GM21360 (cell line): ENCODE measurements at regions not wholly inside any gene's neighbourhood (a gene's known extent, or its start where the extent isn't known, plus 50 kb on each side); places are given as distances from the start of the nearest gene placed in this dataset.

Experiments used
- ATAC-seq: cut with Tn5 transposase; IDR thresholded peaks from one replicate; pipeline ENCODE4 v1.9.1; 2021; ENCODE audit warnings: mild to moderate bottlenecking, moderate library complexity; ENCODE audit not compliant: unreplicated experiment

DNA sequence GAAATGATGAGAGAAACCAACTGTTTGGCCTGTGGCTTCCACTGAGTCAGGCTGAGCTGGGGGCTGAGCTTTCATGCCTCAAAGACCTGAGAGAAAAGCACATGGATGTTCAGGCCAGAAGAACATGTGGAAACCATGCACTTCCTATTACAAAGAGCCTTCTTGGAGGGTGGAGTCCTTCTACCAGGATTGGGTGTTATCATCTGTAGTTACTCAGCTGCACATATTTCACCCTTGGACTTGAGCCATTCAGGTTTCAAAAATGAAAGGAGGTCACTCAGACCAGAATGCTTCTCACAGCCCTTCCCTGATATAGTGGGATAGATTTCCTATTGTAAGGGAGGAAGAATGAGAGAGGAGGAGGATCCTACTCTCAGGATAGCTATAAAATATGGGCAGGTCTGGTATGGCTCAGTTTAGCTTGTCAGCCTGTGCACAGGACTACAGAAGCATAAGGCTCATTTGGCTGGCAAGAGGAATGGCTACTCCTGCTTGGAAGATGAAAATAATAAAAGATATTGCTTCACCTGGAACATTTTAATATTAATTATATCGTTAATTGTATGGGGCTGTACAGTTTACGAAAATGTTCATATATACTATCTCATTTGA lies 173.6 kb upstream of the TMC3 start:
- no peak for ATAC-seq

DNA sequence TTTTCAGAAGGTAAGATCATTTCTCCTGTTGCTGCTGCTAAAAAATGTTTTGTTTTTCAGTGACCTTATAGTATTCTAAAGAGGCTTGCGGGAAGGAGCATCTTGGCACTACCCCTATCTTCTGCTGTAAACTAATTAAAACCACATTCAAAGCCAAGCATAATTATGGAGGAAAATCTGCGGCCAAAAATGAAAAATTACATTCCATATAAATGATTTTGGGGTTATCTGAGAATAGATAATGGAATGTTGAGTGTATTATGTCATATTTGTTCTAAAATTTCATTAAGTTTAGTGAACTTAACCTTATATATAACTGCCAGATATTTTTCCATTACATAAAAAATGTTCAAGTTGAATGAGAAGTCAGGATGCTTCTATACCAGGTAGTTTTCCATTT lies 170.4 kb upstream of the TMC3 start:
- no peak for ATAC-seq

DNA sequence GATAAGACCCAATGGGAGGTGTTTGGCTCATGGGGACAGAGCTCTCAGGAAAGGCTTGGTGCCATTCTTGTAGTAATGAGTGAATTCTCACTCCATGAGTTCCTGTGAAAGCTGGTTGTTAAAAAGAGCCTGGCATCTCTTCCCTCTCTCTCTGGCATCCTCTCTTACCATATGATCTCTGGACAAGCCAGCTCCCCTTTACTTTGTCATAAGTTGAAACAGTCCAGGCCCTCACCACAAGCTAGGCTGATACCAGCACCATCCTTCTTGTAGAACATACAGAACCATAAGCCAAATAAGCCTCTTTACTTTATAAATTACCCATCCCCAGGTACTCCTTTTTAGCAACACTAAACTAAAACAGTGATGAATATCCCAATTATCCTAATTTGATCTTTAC lies 166.9 kb upstream of the TMC3 start:
- ATAC-seq: no peak

DNA sequence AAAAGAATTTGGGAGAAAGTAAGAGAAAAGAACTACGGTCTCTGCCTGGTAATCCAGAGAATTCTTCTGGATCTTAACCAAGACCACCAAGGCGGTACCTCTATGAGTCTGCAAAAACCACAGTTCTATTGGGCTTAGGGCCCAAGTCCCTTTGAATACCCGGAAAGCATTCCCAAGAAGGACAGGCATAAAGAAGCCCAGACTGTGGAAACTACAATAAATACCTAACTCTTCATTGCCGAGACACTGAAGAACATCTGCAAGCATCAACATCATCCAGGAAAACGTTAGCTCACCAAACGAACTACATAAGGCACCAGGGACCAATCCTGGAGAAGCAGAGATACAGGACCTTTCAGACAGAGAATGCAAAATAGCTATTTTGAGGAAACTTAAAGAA lies 162.3 kb upstream of the TMC3 start:
- no peak for ATAC-seq

DNA sequence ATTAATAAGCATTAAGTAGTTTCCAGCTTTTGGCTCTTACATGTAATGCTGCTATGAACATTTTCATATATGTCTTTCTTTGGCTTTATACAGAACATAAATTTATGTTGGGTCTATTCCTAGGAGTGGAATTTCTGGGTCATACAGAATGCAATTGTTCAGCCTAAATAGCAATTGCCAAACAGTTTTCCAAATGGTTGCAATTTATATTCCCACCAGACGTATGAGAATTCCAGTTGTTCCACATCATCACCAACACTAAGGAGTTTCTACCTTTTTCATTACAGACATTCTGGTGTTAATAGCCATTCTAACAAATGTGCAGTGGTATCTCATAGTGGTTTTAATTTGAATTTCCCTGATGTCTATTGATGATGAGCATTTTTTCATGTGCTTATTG lies 160.1 kb upstream of the TMC3 start:
- no peak for ATAC-seq

DNA sequence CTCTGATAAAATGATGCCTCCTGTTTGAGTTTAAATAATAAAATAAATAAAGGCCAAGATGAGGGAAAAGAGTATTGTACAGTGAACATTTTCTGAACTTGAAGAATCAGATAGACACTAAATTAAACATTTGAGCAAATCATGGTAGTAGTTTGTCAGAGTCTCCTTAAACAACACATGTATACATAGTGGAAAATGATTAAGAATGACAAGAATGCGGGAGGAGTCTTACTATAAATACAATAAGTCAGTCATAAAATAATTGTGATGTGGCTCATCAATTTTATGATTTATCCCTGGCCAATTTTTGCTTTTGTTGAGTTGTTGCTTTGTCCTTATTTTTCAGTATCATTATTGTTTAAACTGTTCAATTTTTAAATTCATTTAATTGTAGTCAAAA lies 158.0 kb upstream of the TMC3 start:
- ATAC-seq: no peak

DNA sequence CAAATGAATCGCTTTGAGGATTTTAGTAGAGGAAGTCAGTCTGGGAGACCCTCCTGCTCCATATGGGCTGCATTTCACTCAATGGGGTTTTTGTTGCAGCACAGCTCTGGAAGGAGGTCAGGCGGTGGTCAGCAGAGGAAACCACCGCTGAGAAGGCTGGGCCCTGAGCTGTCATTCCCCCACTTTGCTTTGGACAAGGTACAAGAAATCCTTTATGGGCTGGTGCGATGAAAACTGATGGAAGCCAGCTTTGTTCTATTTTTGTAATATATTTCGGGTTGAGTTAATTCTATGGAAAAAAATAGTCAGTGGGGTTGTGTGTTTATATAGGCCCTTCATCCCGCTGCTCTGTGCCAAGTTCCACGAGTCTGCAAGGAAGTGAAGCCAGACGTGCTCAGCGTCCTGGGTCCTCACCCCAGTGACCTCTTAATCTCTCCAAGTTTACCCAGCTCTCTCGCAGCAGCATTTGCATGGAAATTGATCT lies 157.1 kb upstream of the TMC3 start:
- ATAC-seq: no peak

DNA sequence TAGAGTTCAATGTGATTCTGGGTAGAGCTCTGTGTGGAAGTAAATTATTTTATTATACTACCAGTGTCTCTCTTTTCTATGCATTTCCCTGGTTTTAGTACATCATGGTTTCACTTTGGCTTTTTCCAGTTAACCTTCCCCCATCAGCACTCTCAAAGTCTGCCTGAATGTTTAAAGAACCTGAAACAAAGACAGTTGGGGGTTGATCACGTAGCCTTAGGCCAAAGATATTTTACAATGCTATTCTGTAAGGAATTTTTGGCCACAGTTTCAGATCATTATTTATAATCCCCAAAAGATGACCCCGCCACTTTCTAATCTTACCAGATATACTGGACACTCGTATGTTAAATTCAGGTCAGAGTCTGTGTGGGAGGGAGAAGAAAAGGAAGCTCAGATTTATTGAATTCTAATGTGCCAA lies 156.3 kb upstream of the TMC3 start:
- no peak for ATAC-seq

DNA sequence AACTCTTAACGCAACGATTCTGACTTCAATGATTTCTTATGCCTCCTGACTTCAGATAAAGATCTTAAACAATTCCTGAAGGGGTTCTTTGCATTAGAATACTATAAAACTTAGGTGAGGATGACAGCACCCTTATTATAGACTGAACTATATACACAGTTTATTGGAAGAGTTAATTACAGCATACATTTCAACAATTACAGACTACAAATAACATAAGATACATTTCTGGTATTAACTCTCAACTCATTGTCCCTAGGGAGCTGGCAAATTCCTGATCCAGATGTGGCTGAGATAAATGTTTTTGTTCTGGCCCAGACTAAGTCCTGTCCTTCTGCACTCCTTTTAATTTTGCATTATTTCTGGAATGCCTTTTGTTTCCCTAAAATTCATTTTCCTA lies 155.5 kb upstream of the TMC3 start:
- no peak for ATAC-seq

DNA sequence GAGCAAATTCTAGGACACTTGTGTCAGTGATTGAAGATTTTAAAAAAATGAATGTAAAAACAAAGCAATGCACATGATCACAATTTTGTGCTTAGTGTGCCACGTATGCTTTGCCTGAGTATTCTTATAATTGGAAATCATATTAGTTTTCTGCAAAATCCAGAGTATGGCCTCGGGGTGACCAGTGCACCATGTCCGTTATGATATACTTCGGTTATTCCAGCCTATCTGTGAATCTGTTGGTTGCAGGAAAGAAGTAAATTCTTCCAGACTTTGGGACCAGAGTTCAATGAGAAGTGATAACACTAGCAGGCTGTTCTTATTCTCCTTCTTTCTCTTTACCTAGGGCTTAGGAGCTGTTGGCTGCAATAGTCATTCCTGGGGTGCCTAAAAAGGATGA lies 152.0 kb upstream of the TMC3 start:
- ATAC-seq: no peak

DNA sequence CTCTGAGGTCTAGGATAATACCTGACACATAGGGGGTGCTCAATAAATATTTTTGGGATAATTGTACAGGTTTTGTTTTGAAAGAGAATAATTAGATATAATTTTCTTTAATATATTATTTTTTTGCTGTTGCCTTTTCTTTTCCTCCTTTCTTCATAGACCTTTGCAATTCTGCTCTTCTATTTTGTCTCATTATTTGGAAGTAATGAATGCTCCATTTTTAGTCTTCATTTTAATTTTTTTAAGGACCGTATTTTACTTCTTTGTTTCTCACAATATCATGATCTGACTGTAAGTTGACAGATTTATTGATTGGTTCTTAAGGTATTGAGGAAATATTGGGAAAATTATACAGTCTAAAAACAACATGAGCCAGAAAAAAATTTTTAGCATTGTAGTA lies 150.5 kb upstream of the TMC3 start:
- no peak for ATAC-seq

DNA sequence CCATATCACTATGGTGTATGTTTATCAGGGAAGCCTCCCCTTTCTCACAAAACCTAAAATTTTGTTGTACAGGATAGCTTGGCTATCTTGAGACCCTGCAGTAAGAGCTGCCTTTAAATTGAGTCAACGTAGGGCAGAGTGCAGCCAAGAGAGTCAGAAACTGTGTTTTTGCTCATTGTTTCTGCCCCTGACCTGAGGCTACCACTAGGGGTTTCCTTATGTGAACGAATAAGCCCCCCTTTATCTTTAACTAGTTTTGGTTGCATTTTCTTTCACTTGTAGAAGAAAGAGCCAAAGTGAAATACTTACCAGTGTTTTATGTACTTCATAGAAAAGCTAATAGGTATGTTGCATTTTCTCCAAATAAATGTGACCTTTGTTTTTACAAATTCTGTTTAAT lies 149.9 kb upstream of the TMC3 start:
- no peak for ATAC-seq

DNA sequence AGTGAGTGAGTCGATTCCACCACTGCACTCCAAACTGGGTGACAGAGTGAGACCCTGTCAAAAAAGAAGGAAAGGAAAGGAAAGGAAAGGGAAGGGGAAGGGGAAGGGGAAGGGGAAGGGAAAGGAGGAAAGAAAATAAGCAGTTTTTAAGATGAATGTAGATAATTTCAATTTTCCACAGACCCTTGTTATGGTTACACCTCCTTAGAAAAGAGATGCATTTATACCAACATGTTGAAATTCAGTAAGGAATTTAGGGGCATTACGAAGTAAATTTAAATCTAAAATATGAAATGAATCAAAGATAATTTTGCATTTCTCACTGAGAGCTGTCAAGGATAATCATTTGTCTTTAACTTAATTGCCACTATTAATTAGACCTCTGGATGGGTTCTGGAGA lies 146.5 kb upstream of the TMC3 start:
- ATAC-seq: no peak

DNA sequence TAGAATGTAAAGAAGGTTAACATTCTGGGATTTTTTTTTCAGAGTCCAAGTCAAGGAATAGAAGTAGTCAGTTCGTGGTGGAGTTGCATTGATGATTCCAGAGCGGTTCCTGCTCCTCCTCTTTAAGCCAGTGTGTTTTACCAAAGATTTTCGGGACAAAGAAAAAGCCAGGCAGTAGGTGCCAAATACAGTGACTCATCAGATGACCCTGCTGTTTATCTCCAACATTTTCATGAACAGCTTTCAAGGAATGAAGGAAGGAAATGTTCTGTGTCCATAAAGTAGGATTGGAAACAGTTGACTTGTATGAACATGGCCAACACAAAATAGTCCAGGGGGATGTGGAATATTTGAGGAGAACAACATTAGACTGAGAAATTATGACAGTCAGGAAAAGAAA lies 142.4 kb upstream of the TMC3 start:
- no peak for ATAC-seq

DNA sequence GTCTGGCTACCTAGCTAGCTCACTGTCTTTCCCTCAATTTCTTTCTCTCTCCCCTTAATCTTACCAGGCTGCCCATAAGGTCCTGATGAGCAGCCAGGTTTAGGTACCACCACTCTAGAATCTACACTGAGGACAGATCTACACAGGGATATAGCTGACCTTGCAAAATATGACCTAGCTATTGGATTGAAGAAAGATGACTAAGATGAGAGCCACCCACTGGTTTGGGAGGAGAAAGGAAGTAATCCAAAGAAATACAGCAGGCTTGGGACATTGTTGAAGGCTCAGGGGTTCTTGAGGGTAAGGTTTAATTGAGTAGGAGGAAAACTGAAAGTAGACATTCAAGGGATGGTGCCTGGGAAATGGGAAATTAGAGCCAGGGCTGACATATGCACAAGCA lies 142.0 kb upstream of the TMC3 start:
- no peak for ATAC-seq

DNA sequence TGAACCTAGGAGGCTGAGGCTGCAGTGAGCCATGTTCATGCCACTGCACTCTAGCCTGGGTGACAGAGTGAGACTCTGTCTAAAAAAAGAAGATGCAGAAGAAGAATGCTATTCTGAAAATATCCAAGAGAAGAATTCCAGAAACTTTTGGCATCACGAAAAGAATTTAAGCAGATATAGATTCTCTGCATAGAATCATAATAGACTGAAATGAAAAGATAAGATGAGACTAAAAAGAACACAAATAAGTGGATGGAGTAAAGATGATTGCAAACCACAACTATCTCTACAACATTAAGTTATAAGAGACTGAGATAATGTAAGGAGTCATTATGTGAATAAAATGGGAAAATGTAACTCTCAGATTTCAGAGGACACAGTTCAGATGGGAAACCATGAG lies 140.7 kb upstream of the TMC3 start:
- ATAC-seq: no peak

DNA sequence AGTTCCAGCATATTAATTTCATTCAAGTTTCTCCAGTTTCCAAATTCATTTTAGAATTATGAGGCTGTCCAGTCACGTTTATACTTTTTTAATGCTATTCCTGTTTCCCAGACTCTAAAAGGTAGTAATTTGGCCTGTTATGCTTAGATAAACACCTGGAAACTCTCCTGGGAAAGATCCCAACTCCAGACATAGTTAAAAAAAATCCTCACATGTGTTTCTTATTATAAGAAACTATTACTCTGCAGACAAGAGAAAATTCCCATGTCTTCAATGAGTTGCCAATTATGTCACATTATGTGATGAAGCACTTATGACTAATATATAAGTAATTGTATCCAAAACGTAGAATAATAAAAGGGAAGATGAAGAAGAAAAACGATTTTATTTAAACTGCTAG lies 137.1 kb upstream of the TMC3 start:
- no peak for ATAC-seq

DNA sequence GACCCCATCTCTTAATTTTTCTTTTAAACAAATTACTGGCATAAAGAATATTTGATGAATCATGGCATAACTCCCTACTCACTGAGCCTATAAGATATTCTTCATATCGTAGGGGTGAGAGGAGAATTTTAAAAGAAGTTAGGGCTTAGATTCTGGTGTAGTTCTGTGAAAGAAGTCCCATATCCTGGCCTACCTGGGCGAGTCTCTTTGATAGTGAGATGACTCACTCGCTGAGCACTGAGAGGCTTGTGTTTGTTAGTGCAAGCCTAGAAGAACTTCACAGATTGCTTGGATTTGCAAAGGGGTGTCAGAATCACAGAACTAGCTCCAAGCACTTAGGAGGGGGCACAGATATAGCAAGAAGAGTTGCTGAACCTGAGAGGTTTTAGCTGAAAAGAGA lies 133.8 kb upstream of the TMC3 start:
- no peak for ATAC-seq

DNA sequence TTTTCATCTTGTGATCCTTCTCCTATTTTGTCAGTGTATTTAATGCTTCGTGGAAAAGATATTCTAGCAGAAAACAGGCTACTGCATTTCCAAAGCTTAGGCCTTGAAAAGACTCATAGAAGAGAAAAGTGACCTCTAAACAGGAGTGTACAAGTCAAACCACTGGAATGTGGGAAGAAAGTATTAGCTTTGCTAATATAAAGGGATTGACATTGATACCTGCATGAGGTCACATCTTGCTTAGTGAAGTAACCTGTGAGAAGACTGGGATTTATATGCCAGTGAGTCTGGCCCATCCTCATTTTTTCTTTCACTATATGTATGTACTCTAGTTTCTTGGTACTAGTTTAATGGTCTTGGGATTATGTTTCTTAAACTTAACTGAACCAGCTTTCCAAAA lies 132.9 kb upstream of the TMC3 start:
- no peak for ATAC-seq

DNA sequence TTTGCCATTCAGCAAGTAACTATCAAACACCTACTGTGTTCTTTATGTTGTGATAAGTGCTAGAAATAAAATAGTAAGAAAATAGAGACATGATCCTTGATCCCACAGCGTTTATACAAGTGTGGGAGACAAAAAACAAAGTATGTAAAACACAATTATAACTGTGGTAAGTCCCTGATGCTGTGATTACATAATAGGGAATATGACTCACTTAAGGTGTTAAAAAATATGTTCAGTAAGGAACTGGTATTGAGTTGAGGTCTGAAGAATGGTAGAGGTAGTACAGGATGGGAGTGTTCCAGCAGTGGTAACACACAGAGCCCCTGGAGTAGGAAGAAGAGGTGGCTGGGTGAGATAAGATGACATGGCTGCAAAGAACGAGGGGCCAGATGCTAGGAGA lies 132.1 kb upstream of the TMC3 start:
- ATAC-seq: no peak

DNA sequence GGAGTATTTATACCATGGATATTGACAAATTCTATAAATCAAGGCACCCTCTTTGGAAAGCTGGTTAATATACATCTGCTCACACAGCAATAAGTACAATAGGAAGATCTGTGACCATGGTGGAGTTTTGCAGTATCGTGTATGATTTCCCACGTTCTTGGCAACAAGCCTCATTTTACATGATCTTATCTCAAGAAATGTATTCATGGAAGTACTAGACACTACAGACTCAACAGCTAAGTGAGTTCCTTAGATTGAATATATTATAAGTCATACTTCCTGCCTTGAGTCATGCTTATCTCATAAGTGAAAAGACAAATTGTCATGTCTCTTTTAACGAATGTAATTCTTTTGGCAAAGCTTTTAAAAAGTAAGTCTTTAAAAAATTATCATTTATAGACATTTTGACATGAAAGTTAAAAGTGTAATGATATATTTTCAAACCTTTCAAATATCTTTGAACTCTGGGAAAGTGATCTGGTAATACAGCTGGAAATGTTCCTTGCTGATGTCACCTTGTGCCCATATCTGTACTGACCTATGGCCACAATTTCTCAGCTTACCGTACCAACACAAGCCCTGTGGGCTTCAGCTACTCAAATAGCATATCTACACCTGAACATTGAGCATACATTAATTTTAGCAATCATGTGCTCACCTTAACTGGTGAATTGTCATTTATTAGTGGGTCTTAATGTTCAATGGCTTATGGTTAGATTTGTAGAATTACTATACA lies 130.3 kb upstream of the TMC3 start:
- ATAC-seq: no peak

DNA sequence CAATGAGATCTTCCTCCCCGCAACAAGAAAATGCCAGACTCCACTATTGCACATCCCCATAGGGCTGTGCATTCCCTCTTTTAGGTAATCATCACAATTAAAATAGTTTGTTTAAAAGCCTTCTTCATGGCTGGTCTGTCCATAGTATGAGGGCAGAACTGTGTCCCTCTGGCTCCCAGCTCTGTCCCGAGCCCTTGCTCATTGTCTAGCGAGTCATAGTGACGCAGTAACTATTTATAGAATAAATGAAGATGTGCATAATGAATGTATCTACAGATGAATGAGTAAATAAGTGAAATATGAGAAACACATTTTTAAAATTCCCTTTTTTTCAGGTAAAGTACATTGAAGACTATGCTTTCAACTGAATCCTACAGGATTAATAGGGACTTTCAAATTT lies 128.4 kb upstream of the TMC3 start:
- no peak for ATAC-seq

DNA sequence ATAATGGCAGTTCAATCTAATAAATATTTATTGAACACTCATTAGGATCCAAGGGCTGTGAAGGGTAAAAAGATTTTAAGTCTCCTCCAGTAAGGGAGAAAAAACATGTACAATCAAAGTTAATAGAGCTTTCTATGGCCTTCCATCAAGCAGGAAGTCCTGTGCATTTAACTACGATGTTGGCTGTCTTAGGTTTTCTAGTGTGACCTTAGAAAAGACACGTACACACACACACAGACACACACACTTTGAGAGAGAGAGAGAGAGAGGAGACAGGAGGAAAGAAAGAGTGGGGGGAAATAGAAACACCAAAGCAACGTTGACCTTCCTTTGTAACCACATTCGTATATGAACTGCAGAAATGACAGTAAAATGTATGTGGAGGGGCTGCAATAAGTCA lies 126.1 kb upstream of the TMC3 start:
- ATAC-seq: no peak
